Hematopoietic multipotent progenitor cell treated with erythropoietin and hydrocortisone succinate and interleukin-3 and kit ligand, for 17 days (in vitro differentiated cells): ENCODE measurements at regions not wholly inside any gene's neighbourhood (a gene's known extent, or its start where the extent isn't known, plus 50 kb on each side); places are given as distances from the start of the nearest gene placed in this dataset.
"Not testable (repeated sequence)": the region's sequence is repeated elsewhere in the genome, so short reads cannot be mapped to it uniquely, and the experiment has no call there.

Source experiments
- DNase-seq: peaks from one replicate; pipeline ENCODE4 v3.0.0-alpha.2; 2015; ENCODE audit warnings: low spot score

GRCh38 chr14:98192946-98193345, 1079.1 kb downstream of the BCL11B start:
- DNase-seq = no peak

- no peak for DNase-seq
These were observed 1077.2 kb downstream of the BCL11B start for GRCh38 chr14:98194821-98195220.

- DNase-seq = no peak
These were observed 1076.7 kb downstream of the BCL11B start for GRCh38 chr14:98195256-98195655.

GRCh38 chr14:98197933-98198332, 1074.1 kb downstream of the BCL11B start:
- DNase-seq = no peak

GRCh38 chr14:98198385-98198784, 1073.6 kb downstream of the BCL11B start:
- no peak for DNase-seq

GRCh38 chr14:98200601-98201000, 1071.4 kb downstream of the BCL11B start:
- no peak for DNase-seq

- DNase-seq = no peak
These were observed 1068.6 kb downstream of the BCL11B start for GRCh38 chr14:98203421-98203820.

GRCh38 chr14:98204139-98204538, 1067.9 kb downstream of the BCL11B start:
- DNase-seq = no peak

GRCh38 chr14:98207415-98207814, 1064.6 kb downstream of the BCL11B start:
- DNase-seq = no peak

- DNase-seq = no peak
These were observed 1063.8 kb downstream of the BCL11B start for GRCh38 chr14:98208211-98208611.

- DNase-seq = no peak
These were observed 1063.1 kb downstream of the BCL11B start for GRCh38 chr14:98208943-98209342.

- no peak for DNase-seq
These were observed 1061.8 kb downstream of the BCL11B start for GRCh38 chr14:98210045-98210672.

- no peak for DNase-seq
These were observed 1054.5 kb downstream of the BCL11B start for GRCh38 chr14:98217530-98217929.

GRCh38 chr14:98218218-98218617, 1053.8 kb downstream of the BCL11B start:
- DNase-seq = no peak

GRCh38 chr14:98219638-98220037, 1052.4 kb downstream of the BCL11B start:
- no peak for DNase-seq

- no peak for DNase-seq
These were observed 1048.9 kb downstream of the BCL11B start for GRCh38 chr14:98223106-98223505.

- DNase-seq = not testable (repeated sequence)
These were observed 1048.3 kb downstream of the BCL11B start for GRCh38 chr14:98223710-98224109.

GRCh38 chr14:98226411-98226810, 1045.6 kb downstream of the BCL11B start:
- DNase-seq = no peak

GRCh38 chr14:98227000-98227726, 1044.8 kb downstream of the BCL11B start:
- DNase-seq = no peak

GRCh38 chr14:98227727-98228111, 1044.3 kb downstream of the BCL11B start:
- no peak for DNase-seq

- no peak for DNase-seq
These were observed 1042.2 kb downstream of the BCL11B start for GRCh38 chr14:98229656-98230366.

GRCh38 chr14:98230411-98230810, 1041.6 kb downstream of the BCL11B start:
- DNase-seq = no peak

GRCh38 chr14:98231210-98231609, 1040.8 kb downstream of the BCL11B start:
- DNase-seq = no peak
